Liver (tissue), 8 donors: ENCODE measurements at regions not wholly inside any gene's neighbourhood (a gene's known extent, or its start where the extent isn't known, plus 50 kb on each side); places are given as distances from the start of the nearest gene placed in this dataset.
A peak's percentile ranks its signal among the peaks of the same experiment; 100 is the strongest.

Experiments
- DNase-seq: peaks from one replicate; pipeline ENCODE4 v3.0.0-alpha.2; 2017; ENCODE audit warnings: low spot score
- H3K27ac ChIP-seq, 2 donors: one replicate each; pipeline ENCODE4 v1.7.0; 2013; ENCODE audit warnings: inconsistent platforms in 2 of 2, low read length in 2 of 2, control low read depth in 1 of 2, low read depth in 1 of 2, mild to moderate bottlenecking in 1 of 2
- H3K27me3 ChIP-seq, 4 donors: one replicate each; pipeline versions ENCODE4 v1.6.1 to v1.7.0; 2013; ENCODE audit warnings: low read length in 3 of 4, inconsistent platforms in 1 of 4, mild to moderate bottlenecking in 1 of 4, moderate library complexity in 1 of 4; ENCODE audit not compliant: control insufficient read depth in 4 of 4, insufficient read depth in 4 of 4
- H3K36me3 ChIP-seq, 4 donors: one replicate each; pipeline versions ENCODE4 v1.6.1 to v1.7.0; 2013; ENCODE audit warnings: low read length in 3 of 4, mild to moderate bottlenecking in 3 of 4, low read depth in 1 of 4, moderate library complexity in 1 of 4; ENCODE audit not compliant: control insufficient read depth in 4 of 4, insufficient read depth in 3 of 4
- H3K4me1 ChIP-seq, 4 donors: one replicate each; pipeline versions ENCODE4 v1.6.1 to v1.7.0; 2013; ENCODE audit warnings: low read length in 3 of 4, mild to moderate bottlenecking in 3 of 4, moderate library complexity in 1 of 4; ENCODE audit not compliant: control insufficient read depth in 4 of 4, insufficient read depth in 4 of 4
- H3K4me3 ChIP-seq, 3 donors: one replicate each; pipeline versions ENCODE4 v1.6.1 to v1.7.0; 2013; ENCODE audit warnings: low read length in 3 of 3, control low read depth in 1 of 3, low read depth in 1 of 3, mild to moderate bottlenecking in 1 of 3
- H3K9ac ChIP-seq, 2 donors: one replicate each; pipeline ENCODE4 v1.7.0; 2013; ENCODE audit warnings: low read length in 2 of 2, mild to moderate bottlenecking in 2 of 2, moderate library complexity in 2 of 2, control low read depth in 1 of 2, low read depth in 1 of 2
- H3K9me3 ChIP-seq, 4 donors: one replicate each; pipeline versions ENCODE4 v1.6.1 to v1.7.0; 2013; ENCODE audit warnings: low read length in 3 of 4; ENCODE audit not compliant: control insufficient read depth in 4 of 4
- ATF3 ChIP-seq: IDR thresholded peaks from 2 replicates; pipeline ENCODE4 v1.6.1; 2016; ENCODE audit warnings: antibody characterized with exemption
- EGR1 ChIP-seq, 2 donors: IDR thresholded peaks; 2 replicates each; pipeline ENCODE4 v1.6.1; 2016 to 2018; ENCODE audit warnings: antibody characterized with exemption in 2 of 2, low read depth in 2 of 2
- FOXA1 ChIP-seq: IDR thresholded peaks from 2 replicates; pipeline ENCODE4 v1.6.1; 2016; ENCODE audit warnings: antibody characterized with exemption
- FOXA2 ChIP-seq: IDR thresholded peaks from 2 replicates; pipeline ENCODE4 v1.6.1; 2016; ENCODE audit warnings: antibody characterized with exemption
- GABPA ChIP-seq, 2 donors: IDR thresholded peaks in 1 of 2; conservative IDR thresholded peaks in 1 of 2; 2 replicates each; pipeline ENCODE4 v1.6.1; 2016; ENCODE audit warnings: antibody characterized with exemption in 2 of 2, mild to moderate bottlenecking in 1 of 2, moderate library complexity in 1 of 2
- HNF4A ChIP-seq, 2 donors: conservative IDR thresholded peaks; 2 replicates each; pipeline ENCODE4 v1.6.1; 2016; ENCODE audit warnings: antibody characterized with exemption in 2 of 2, mild to moderate bottlenecking in 2 of 2
- HNF4G ChIP-seq: IDR thresholded peaks from 2 replicates; pipeline ENCODE4 v1.6.1; 2016; ENCODE audit warnings: antibody characterized with exemption
- JUND ChIP-seq, 2 donors: IDR thresholded peaks; 2 replicates each; pipeline ENCODE4 v1.6.1; 2016; ENCODE audit warnings: antibody characterized with exemption in 2 of 2
- NR2F2 ChIP-seq: IDR thresholded peaks from 2 replicates; pipeline ENCODE4 v1.6.1; 2016; ENCODE audit warnings: antibody characterized with exemption
- RAD21 ChIP-seq, 2 donors: IDR thresholded peaks; 2 replicates each; pipeline ENCODE4 v1.6.1; 2016; ENCODE audit warnings: antibody characterized with exemption in 2 of 2, mild to moderate bottlenecking in 2 of 2
- RXRA ChIP-seq, 2 donors: IDR thresholded peaks; 2 replicates each; pipeline ENCODE4 v1.6.1; 2017 to 2018; ENCODE audit warnings: antibody characterized with exemption in 2 of 2, mild to moderate bottlenecking in 1 of 2
- SP1 ChIP-seq: IDR thresholded peaks from 2 replicates; pipeline ENCODE4 v1.6.1; 2018; ENCODE audit warnings: antibody characterized with exemption, mild to moderate bottlenecking
- TAF1 ChIP-seq: conservative IDR thresholded peaks from 2 replicates; pipeline ENCODE4 v1.6.1; 2016; ENCODE audit warnings: antibody characterized with exemption, mild to moderate bottlenecking
- WGBS: extraction: QIAGEN DNeasy Blood & Tissue Kit; methylation state at CpG from one replicate; pipeline ENCODE4 v1.1.7; 2013; 5-methylcytosine and 5-hydroxymethylcytosine counted together
- TF ChIP-seq, protein P1 (sequence below): fragments of 150-350 bp; IDR thresholded peaks from 2 replicates; pipeline ENCODE4 v1.5.1; 2017; ENCODE audit warnings: improper control_type of control experiment, low read depth, low read length; ENCODE audit not compliant: missing input control
- TF ChIP-seq, protein P2 (sequence below): IDR thresholded peaks from 2 replicates; pipeline ENCODE4 v1.6.1; 2016; ENCODE audit warnings: antibody characterized with exemption
- donor health status: healthy.
- donor health status: healthy.
- donor health status: healthy.
- donor health status: healthy.
- donor health status: healthy.

DNA sequence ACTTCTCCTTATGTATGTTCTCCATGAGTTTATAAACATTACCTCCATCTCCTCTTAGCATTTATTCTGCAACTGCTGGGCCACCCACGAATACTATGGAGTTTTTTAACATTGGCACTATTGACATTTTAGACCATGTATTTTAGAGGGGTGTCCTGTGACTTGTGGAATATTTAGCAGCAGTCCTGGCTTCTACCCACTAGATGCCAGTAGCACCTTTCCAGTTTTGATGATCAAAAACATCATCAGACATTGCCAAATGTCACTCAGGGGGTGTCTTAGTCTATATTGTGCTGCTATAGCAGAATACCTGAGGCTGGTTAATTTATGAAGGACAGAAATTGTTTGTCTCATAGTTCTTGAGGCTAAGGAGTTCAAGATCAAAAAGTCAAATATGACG lies 187.5 kb upstream of the RORB start:
- 55% methylated on average over 2 of the region's 2 CpGs for WGBS
- Histone ChIP-seq H3K36me3 (no peaks in the 10 kb centered on the region), H3K9ac (no peak overlapping the region), H3K27me3 (no peaks in the 10 kb centered on the region), H3K9me3 (peaks cover 0 to 5% (median 0%) of the 10 kb centered on the region in 4 donors), H3K27ac (no peak overlapping the region), H3K4me1 (peaks cover 0 to under 1% (median 0%) of the 10 kb centered on the region in 4 donors), H3K4me3 (no peak overlapping the region)
- TF ChIP-seq GABPA (IDR thresholded peaks at IDR 0.05 in 1 of 2, conservative IDR thresholded peaks at IDR 0.05 in 1 of 2) (no peak), RAD21 (IDR thresholded peaks at IDR 0.05) (peak; percentile 54 to 61), ATF3 (no peak)
- TF ChIP-seq, protein P1, sequence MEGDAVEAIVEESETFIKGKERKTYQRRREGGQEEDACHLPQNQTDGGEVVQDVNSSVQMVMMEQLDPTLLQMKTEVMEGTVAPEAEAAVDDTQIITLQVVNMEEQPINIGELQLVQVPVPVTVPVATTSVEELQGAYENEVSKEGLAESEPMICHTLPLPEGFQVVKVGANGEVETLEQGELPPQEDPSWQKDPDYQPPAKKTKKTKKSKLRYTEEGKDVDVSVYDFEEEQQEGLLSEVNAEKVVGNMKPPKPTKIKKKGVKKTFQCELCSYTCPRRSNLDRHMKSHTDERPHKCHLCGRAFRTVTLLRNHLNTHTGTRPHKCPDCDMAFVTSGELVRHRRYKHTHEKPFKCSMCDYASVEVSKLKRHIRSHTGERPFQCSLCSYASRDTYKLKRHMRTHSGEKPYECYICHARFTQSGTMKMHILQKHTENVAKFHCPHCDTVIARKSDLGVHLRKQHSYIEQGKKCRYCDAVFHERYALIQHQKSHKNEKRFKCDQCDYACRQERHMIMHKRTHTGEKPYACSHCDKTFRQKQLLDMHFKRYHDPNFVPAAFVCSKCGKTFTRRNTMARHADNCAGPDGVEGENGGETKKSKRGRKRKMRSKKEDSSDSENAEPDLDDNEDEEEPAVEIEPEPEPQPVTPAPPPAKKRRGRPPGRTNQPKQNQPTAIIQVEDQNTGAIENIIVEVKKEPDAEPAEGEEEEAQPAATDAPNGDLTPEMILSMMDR = peak; percentile 27
- no peak for DNase-seq

DNA sequence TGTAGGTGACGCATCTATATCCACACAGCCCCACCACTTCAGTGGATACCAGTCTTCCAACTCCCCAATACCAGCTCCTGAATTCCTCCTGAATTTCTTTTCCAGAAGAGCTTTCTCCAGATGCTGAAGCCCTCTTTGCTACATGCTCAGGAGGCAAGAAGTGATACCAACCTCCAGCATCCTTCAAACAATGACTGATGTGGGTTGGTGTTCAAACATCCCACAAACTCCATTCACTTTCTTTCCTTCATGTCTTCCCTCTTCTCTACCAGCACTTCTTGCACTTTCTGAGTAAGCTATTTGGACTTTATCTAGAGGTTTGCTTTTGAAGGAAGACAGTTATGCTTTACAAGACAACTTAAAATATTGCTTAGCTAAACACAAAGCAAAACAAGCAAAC lies 179.9 kb upstream of the RORB start:
- 0% methylated on average over 1 of the region's 1 CpG for WGBS
- H3K36me3 ChIP-seq = no peaks in the 10 kb centered on the region

GRCh38 chr9:74321396-74321795 lies 175.7 kb upstream of the RORB start:
- WGBS = 86% methylated on average over 2 of the region's 2 CpGs
- Histone ChIP-seq H3K27me3 (no peaks in the 10 kb centered on the region), H3K4me1 (peaks cover 0 to 5% (median 2%) of the 10 kb centered on the region in 4 donors), H3K4me3 (no peak overlapping the region), H3K9ac (no peak overlapping the region), H3K9me3 (no peaks in the 10 kb centered on the region), H3K27ac (no peak overlapping the region), H3K36me3 (no peaks in the 10 kb centered on the region)
- TF ChIP-seq SP1 = no peak
- TF ChIP-seq HNF4G = no peak
- no peak for TF ChIP-seq TAF1
- TF ChIP-seq NR2F2 = no peak
- TF ChIP-seq JUND (IDR thresholded peaks at IDR 0.05) = no peak
- TF ChIP-seq RXRA (IDR thresholded peaks at IDR 0.05) = no peak
- no peak for TF ChIP-seq RAD21 (IDR thresholded peaks at IDR 0.05)
- TF ChIP-seq FOXA2 = no peak
- TF ChIP-seq, protein P2, sequence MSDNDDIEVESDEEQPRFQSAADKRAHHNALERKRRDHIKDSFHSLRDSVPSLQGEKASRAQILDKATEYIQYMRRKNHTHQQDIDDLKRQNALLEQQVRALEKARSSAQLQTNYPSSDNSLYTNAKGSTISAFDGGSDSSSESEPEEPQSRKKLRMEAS = no peak
- no peak for TF ChIP-seq EGR1 (IDR thresholded peaks at IDR 0.05; ENCODE audit: low read depth in 2 of 2)
- no peak for TF ChIP-seq FOXA1
- no peak for DNase-seq

More for the DNA sequence above, 179.9 kb upstream of the RORB start:
- no peak for TF ChIP-seq EGR1 (IDR thresholded peaks at IDR 0.05; ENCODE audit: low read depth in 2 of 2)
- no peak for TF ChIP-seq TAF1
- TF ChIP-seq HNF4A (conservative IDR thresholded peaks at IDR 0.05) = no peak
- TF ChIP-seq FOXA2 = no peak
- TF ChIP-seq NR2F2 = no peak
- TF ChIP-seq, protein P2 = no peak
- TF ChIP-seq ATF3 = no peak
- no peaks in the 10 kb centered on the region for H3K9me3 ChIP-seq
- no peaks in the 10 kb centered on the region for H3K27me3 ChIP-seq
- no peak overlapping the region for H3K27ac ChIP-seq
- no peak overlapping the region for H3K9ac ChIP-seq
- no peaks in the 10 kb centered on the region for H3K4me1 ChIP-seq
- DNase-seq = no peak
- H3K4me3 ChIP-seq = no peak overlapping the region
